Astrocyte (in vitro differentiated cells and primary cell): ENCODE measurements at regions not wholly inside any gene's neighbourhood (a gene's known extent, or its start where the extent isn't known, plus 50 kb on each side); places are given as distances from the start of the nearest gene placed in this dataset.

ENCODE experiments used
- DNase-seq: peaks from one replicate; pipeline ENCODE4 v3.0.0-alpha.2; 2010; ENCODE audit warnings: low read depth
- FAIRE-seq: peaks from 2 replicates; lab custom pipeline; 2011; peaks lifted over from hg19 to GRCh38; lab: Jason Lieb, UNC
- H2AFZ ChIP-seq: 2 replicates; pipeline ENCODE4 v1.6.0; 2012; ENCODE audit warnings: low read depth, low read length, inconsistent platforms
- H3K27ac ChIP-seq: 2 replicates; pipeline ENCODE4 v1.5.1; 2011; ENCODE audit warnings: low read depth, low read length, inconsistent platforms
- H3K27me3 ChIP-seq: 2 replicates; pipeline ENCODE4 v1.6.0; 2011; ENCODE audit warnings: low read length, inconsistent platforms; ENCODE audit not compliant: insufficient read depth
- H3K36me3 ChIP-seq: 2 replicates; pipeline ENCODE4 v1.5.1; 2011; ENCODE audit warnings: low read length, inconsistent platforms; ENCODE audit not compliant: insufficient read depth
- H3K4me1 ChIP-seq: 2 replicates; pipeline ENCODE4 v1.5.1; 2011; ENCODE audit warnings: low read length, inconsistent platforms; ENCODE audit not compliant: insufficient read depth
- H3K4me2 ChIP-seq: 2 replicates; pipeline ENCODE4 v1.6.0; 2012; ENCODE audit warnings: low read length, inconsistent platforms
- H3K4me3 ChIP-seq: 2 replicates; pipeline ENCODE4 v1.5.1; 2011; ENCODE audit warnings: low read depth, mild to moderate bottlenecking, low read length, inconsistent platforms; ENCODE audit not compliant: insufficient read depth
- H3K79me2 ChIP-seq: 2 replicates; pipeline ENCODE4 v1.6.0; 2012; ENCODE audit warnings: mild to moderate bottlenecking, low read length, inconsistent platforms; ENCODE audit not compliant: insufficient read depth
- H3K9ac ChIP-seq: 2 replicates; pipeline ENCODE4 v1.6.0; 2012; ENCODE audit warnings: mild to moderate bottlenecking, low read length, inconsistent platforms
- H3K9me3 ChIP-seq: 2 replicates; pipeline ENCODE4 v1.5.1; 2012; ENCODE audit warnings: low read depth, mild to moderate bottlenecking, low read length, inconsistent platforms; ENCODE audit not compliant: insufficient read depth
- H4K20me1 ChIP-seq: 2 replicates; pipeline ENCODE4 v1.6.0; 2012; ENCODE audit warnings: low read length, inconsistent platforms; ENCODE audit not compliant: insufficient read depth
- H3K27ac Mint-ChIP-seq: one replicate; pipeline ENCODE4 v1.8.0; 2021; ENCODE audit warnings: mild to moderate bottlenecking, mixed read lengths; ENCODE audit not compliant: unreplicated experiment
- H3K27me3 Mint-ChIP-seq: one replicate; pipeline ENCODE4 v1.8.0; 2021; ENCODE audit warnings: low read depth, mixed read lengths; ENCODE audit not compliant: unreplicated experiment
- H3K36me3 Mint-ChIP-seq: one replicate; pipeline ENCODE4 v1.8.0; 2021; ENCODE audit warnings: low read depth, mixed read lengths; ENCODE audit not compliant: unreplicated experiment
- H3K4me1 Mint-ChIP-seq: one replicate; pipeline ENCODE4 v1.8.0; 2021; ENCODE audit warnings: low read depth, mixed read lengths; ENCODE audit not compliant: unreplicated experiment
- H3K4me3 Mint-ChIP-seq: one replicate; pipeline ENCODE4 v1.8.0; 2021; ENCODE audit warnings: mild to moderate bottlenecking, moderate library complexity, mixed read lengths; ENCODE audit not compliant: unreplicated experiment
- H3K9me3 Mint-ChIP-seq: one replicate; pipeline ENCODE4 v1.8.0; 2021; ENCODE audit warnings: mild to moderate bottlenecking, mixed read lengths; ENCODE audit not compliant: unreplicated experiment
- CTCF ChIP-seq: IDR thresholded peaks from 2 replicates; pipeline ENCODE4 v1.5.1; 2011; ENCODE audit warnings: low read depth, mild to moderate bottlenecking, inconsistent platforms, low read length, moderate library complexity; ENCODE audit not compliant: insufficient read depth
- EZH2 ChIP-seq: IDR thresholded peaks from 2 replicates; pipeline ENCODE4 v1.6.1; 2012; ENCODE audit warnings: mild to moderate bottlenecking, low read length, inconsistent platforms; ENCODE audit not compliant: insufficient read depth

- H2AFZ ChIP-seq = no peak overlapping the region
- H3K9me3 ChIP-seq = peaks cover 3% of the 10 kb centered on the region
- FAIRE-seq (no peak), DNase-seq (no peak)
- no peaks in the 10 kb centered on the region for H3K36me3 Mint-ChIP-seq
- no peaks in the 10 kb centered on the region for H3K4me1 ChIP-seq
- no peaks in the 10 kb centered on the region for H3K9me3 Mint-ChIP-seq
- H3K36me3 ChIP-seq = no peaks in the 10 kb centered on the region
- no peak overlapping the region for H3K4me3 Mint-ChIP-seq
- H3K27me3 ChIP-seq = no peaks in the 10 kb centered on the region
- no peak overlapping the region for H3K27ac ChIP-seq
- no peaks in the 10 kb centered on the region for H4K20me1 ChIP-seq
- H3K79me2 ChIP-seq = no peaks in the 10 kb centered on the region
- H3K27me3 Mint-ChIP-seq = no peaks in the 10 kb centered on the region
- no peak overlapping the region for H3K27ac Mint-ChIP-seq
- H3K9ac ChIP-seq = no peak overlapping the region
- H3K4me2 ChIP-seq = no peak overlapping the region
- no peak for TF ChIP-seq EZH2
- TF ChIP-seq CTCF = no peak
- no peak overlapping the region for H3K4me3 ChIP-seq
- H3K4me1 Mint-ChIP-seq = peaks cover 1% of the 10 kb centered on the region
These were observed 1695.4 kb upstream of the WWC1 start for GRCh38 chr5:166596043-166596442.

DNA sequence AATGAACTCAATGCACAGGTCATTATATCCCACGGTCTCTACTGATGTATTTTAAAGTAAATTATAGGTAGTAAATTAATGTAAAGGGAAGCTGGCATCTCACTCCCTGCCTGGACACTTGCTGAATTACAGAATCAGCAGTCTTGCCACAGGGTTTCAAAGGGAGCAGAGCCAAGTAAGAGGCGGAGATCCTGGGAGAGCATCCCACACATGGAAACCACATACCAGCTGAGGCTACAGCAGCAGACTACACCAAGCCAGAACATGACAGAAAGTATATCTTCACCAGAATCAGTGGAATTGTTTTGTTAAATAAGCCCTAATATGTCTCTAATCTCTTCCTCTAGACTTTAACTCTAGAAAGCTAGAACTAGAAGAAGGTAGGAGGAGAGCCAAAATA lies 1689.2 kb upstream of the WWC1 start:
- no peak overlapping the region for H3K9ac ChIP-seq
- H3K27ac Mint-ChIP-seq = no peak overlapping the region
- no peaks in the 10 kb centered on the region for H3K4me1 ChIP-seq
- H3K9me3 Mint-ChIP-seq = no peaks in the 10 kb centered on the region
- no peaks in the 10 kb centered on the region for H3K27me3 ChIP-seq
- H3K36me3 Mint-ChIP-seq = no peaks in the 10 kb centered on the region
- H3K4me1 Mint-ChIP-seq = peaks cover 2% of the 10 kb centered on the region
- H3K9me3 ChIP-seq = peaks cover 3% of the 10 kb centered on the region
- FAIRE-seq (no peak), DNase-seq (no peak)
- no peaks in the 10 kb centered on the region for H3K36me3 ChIP-seq
- no peak for TF ChIP-seq EZH2
- TF ChIP-seq CTCF = no peak
- H2AFZ ChIP-seq = no peak overlapping the region
- H3K27me3 Mint-ChIP-seq = no peaks in the 10 kb centered on the region
- H3K27ac ChIP-seq = no peak overlapping the region
- H3K4me3 ChIP-seq = no peak overlapping the region
- H3K4me3 Mint-ChIP-seq = no peak overlapping the region
- no peaks in the 10 kb centered on the region for H3K79me2 ChIP-seq
- H3K4me2 ChIP-seq = no peak overlapping the region
- no peaks in the 10 kb centered on the region for H4K20me1 ChIP-seq

- DNase-seq = no peak
- Histone ChIP-seq H3K4me1 (no peaks in the 10 kb centered on the region), H3K36me3 (no peaks in the 10 kb centered on the region), H3K4me2 (no peak overlapping the region), H4K20me1 (no peaks in the 10 kb centered on the region), H3K27me3 (no peaks in the 10 kb centered on the region), H3K9me3 (no peaks in the 10 kb centered on the region), H3K27ac (no peak overlapping the region), H3K4me3 (no peak overlapping the region), H3K9ac (no peak overlapping the region), H2AFZ (no peak overlapping the region), H3K79me2 (no peaks in the 10 kb centered on the region)
- TF ChIP-seq CTCF = no peak
- TF ChIP-seq EZH2 = no peak
- no peaks in the 10 kb centered on the region for H3K36me3 Mint-ChIP-seq
- no peaks in the 10 kb centered on the region for H3K9me3 Mint-ChIP-seq
- H3K4me1 Mint-ChIP-seq = peaks cover 8% of the 10 kb centered on the region
- no peak for FAIRE-seq
- H3K4me3 Mint-ChIP-seq = no peak overlapping the region
- no peaks in the 10 kb centered on the region for H3K27me3 Mint-ChIP-seq
- no peak overlapping the region for H3K27ac Mint-ChIP-seq
These were observed 1673.9 kb upstream of the WWC1 start for GRCh38 chr5:166617507-166617906.
